ENCODE measurements at regions not wholly inside any gene's neighbourhood (a gene's known extent, or its start where the extent isn't known, plus 50 kb on each side); places are given as distances from the start of the nearest gene placed in this dataset.

DNA sequence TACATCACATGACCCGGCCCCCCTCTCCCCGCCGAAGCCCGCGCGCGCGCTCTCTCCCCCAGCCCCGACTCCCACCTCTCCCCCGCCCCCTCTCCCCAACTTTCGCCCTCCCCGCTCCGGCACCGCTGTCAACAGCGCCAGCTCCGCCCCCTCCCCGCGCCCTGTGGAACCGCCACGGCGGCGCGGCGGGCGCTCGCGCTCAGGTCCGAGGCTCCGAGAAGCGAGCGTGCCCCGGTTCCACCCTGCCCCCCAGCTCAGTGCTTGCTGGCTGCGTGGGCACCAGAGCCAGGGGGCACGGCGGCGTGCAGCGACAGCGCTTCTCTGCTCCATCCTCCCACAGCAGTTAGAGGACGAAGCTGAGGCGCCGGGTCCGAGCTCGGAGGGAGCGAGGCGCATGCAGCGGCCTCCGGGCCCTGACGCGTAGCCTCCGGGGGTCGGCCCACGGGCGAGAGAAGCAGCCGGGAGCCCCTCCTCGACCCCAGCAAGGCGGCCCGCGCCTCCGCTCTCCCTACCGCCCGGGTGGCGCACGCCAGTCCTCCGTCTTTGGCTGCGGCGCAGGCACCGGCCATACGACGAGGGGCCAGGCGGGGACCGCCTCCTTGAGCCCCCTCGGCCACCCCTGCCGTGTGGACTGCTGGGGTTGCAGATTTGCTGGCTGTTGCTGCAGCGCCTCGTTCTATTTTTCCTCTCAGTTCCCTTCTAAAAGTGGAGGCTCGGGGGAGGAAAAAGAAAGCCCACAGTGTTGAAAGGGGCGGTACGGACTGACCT is 109.5 kb downstream of the KCNRG start:
- Histone ChIP-seq H3K4me3 (ENCODE audit: low read length in 2 of 2) (peak overlapping the region; percentile 73 to 93), H3K9ac (ENCODE audit: low read length in 2 of 2) (peak overlapping the region; percentile 82 to 87), H3K9me3 (ENCODE audit: control insufficient read depth in 2 of 2, low read length in 2 of 2) (no peaks in the 10 kb centered on the region), H3K36me3 (ENCODE audit: control insufficient read depth in 2 of 2, insufficient read depth in 2 of 2, low read length in 2 of 2) (no peaks in the 10 kb centered on the region), H3K27me3 (ENCODE audit: control insufficient read depth in 1 of 2, insufficient read depth in 2 of 2, low read length in 2 of 2) (peaks cover 9 to 27% of the 10 kb centered on the region in 2 donors), H3K27ac (ENCODE audit: low read length) (peak overlapping the region; percentile 96), H3K4me1 (ENCODE audit: control insufficient read depth, insufficient read depth, low read length) (peaks cover 33% of the 10 kb centered on the region)

DNA sequence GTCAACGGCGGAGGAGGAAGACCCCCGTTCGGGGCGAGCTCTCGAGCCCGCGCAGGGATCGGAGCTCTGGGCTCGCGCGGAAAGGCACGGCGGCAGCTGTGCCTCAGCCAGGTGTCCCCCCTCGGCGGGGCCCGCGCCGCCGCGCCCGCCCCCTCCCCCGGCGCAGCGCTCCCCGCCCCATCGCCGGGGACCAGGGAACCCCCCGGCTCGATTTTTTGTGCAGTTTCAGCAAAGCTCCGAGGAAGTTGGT is 110.0 kb downstream of the KCNRG start:
- peak overlapping the region; percentile 96 for H3K27ac ChIP-seq (ENCODE audit: low read length)
- H3K4me3 ChIP-seq (ENCODE audit: low read length in 2 of 2) = peak overlapping the region; percentile 73 to 93
- H3K27me3 ChIP-seq (ENCODE audit: control insufficient read depth in 1 of 2, insufficient read depth in 2 of 2, low read length in 2 of 2) = peaks cover 13 to 32% of the 10 kb centered on the region in 2 donors
- H3K9ac ChIP-seq (ENCODE audit: low read length in 2 of 2) = peak overlapping the region; percentile 82 to 87
- H3K9me3 ChIP-seq (ENCODE audit: control insufficient read depth in 2 of 2, low read length in 2 of 2) = no peaks in the 10 kb centered on the region
- no peaks in the 10 kb centered on the region for H3K36me3 ChIP-seq (ENCODE audit: control insufficient read depth in 2 of 2, insufficient read depth in 2 of 2, low read length in 2 of 2)
- H3K4me1 ChIP-seq (ENCODE audit: control insufficient read depth, insufficient read depth, low read length) = peaks cover 33% of the 10 kb centered on the region

DNA sequence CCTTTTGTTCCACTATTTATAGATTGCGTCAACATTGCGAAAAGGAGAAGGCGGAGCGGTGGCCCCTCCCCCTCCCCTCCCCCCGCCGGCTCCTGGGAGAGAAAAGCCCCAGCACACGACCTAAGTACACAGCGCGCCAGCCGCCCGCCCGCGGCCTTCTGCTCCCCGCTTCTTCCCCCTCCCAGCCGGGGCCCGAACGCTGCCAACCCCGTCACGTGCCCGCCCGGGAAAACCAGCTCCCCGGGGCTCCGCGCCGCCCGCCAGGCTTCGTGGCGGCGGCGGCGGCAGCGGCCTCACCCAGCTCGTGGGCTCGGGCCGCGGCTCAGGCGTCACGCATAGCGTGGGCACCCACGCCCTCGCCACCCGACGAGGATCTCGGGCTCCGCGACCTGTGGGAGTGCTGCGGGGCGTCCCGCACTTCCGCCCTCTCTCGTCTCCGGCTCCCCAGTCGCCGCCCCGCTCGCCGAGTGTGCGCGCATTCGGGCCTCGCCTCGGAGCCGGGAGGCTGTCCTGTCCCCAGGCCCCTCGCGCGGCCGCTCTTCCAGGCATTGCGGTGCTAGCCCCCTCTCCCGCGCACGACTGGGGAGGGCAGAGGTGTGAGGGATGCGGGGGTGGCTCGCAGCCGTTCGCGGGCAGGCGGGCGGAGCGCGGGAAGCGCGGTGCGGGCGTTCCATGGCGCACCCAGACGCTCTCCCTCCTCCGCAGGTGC is 110.5 kb downstream of the KCNRG start:
- Histone ChIP-seq H3K9ac (ENCODE audit: low read length in 2 of 2) (peak overlapping the region; percentile 76 to 82), H3K27ac (ENCODE audit: low read length) (peak overlapping the region; percentile 96), H3K4me1 (ENCODE audit: control insufficient read depth, insufficient read depth, low read length) (peaks cover 37% of the 10 kb centered on the region), H3K27me3 (ENCODE audit: control insufficient read depth in 1 of 2, insufficient read depth in 2 of 2, low read length in 2 of 2) (peaks cover 17 to 37% of the 10 kb centered on the region in 2 donors), H3K36me3 (ENCODE audit: control insufficient read depth in 2 of 2, insufficient read depth in 2 of 2, low read length in 2 of 2) (no peaks in the 10 kb centered on the region), H3K4me3 (ENCODE audit: low read length in 2 of 2) (peak overlapping the region; percentile 77 to 93), H3K9me3 (ENCODE audit: control insufficient read depth in 2 of 2, low read length in 2 of 2) (no peaks in the 10 kb centered on the region)

DNA sequence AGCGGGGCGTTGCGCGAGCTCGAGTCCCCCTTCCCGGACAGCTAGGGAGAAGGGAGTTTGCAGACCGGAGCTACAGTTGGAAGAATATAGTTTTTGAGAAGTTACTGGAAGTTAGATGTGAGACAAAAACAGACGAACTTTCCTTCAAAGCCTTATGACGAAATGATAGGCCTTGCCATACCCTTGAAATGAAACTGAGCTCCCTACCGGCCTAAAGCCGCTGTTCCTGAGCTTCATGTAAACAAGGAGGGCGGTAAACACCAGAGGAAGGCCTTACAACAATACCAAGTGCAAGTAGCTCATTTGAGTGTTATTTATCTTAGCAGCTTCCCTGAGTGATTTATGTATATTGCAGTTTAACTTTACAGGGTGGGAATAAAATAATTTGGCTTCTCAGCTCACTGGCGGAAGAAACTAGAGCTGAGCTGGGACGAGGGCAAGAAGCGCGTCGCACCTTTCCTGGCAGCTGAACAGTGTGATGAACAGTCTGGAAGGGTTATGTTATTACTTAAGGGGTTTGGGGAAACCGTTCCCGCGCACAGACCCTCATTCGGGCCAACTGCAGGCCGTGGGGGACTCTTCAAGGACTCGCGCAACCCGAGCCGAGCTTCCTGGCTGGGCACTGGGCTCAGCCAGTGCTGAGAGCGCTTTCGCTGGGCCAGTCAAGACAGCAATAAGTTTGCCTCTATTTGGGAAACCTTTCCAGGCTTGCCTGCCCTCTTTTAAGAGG is 111.2 kb downstream of the KCNRG start:
- Histone ChIP-seq H3K9me3 (ENCODE audit: control insufficient read depth in 2 of 2, low read length in 2 of 2) (no peaks in the 10 kb centered on the region), H3K36me3 (ENCODE audit: control insufficient read depth in 2 of 2, insufficient read depth in 2 of 2, low read length in 2 of 2) (no peaks in the 10 kb centered on the region), H3K4me1 (ENCODE audit: control insufficient read depth, insufficient read depth, low read length) (peaks cover 42% of the 10 kb centered on the region), H3K4me3 (ENCODE audit: low read length in 2 of 2) (peak overlapping the region; percentile 77 to 93), H3K27ac (ENCODE audit: low read length) (peak overlapping the region; percentile 96), H3K27me3 (ENCODE audit: control insufficient read depth in 1 of 2, insufficient read depth in 2 of 2, low read length in 2 of 2) (peaks cover 24 to 44% of the 10 kb centered on the region in 2 donors), H3K9ac (ENCODE audit: low read length in 2 of 2) (peak overlapping the region; percentile 76 to 82)

DNA sequence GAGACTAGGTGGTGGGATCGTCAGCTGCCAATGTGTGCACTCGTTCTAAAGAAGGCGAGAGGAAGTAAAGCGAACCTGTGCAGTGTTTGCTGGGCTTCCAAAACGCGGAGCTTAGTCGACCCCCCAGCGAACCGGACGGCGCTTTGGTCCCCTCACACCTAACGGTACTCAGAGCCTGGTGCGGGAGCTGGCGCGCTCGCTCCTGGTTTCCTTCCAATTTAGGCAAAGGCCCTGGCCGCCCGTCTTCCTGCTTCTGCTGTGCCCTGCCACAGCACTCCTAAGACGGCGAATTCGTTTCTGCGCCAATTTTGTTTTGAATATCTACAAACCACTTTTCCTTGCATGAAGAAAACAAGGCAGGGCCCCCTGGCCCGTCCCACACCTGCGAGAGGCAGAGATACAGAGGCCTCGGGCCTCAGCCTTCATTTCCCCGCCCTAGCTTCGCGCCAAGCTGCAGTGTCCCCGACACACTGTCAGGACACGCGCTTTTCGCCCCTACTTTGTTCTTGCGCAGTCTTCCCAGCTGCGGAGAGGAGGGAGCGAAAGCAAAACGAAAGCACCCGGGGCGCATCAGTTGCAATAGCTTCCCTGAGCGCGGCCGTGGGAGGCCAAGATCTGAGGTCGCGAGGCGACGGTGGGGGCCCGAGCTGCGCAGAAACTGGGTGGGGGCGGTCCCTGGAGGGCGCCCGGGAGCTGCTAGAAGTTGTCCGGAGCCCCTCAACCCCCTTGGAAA is 111.9 kb downstream of the KCNRG start:
- peaks cover 42% of the 10 kb centered on the region for H3K4me1 ChIP-seq (ENCODE audit: control insufficient read depth, insufficient read depth, low read length)
- peaks cover 26 to 51% of the 10 kb centered on the region in 2 donors for H3K27me3 ChIP-seq (ENCODE audit: control insufficient read depth in 1 of 2, insufficient read depth in 2 of 2, low read length in 2 of 2)
- no peaks in the 10 kb centered on the region for H3K9me3 ChIP-seq (ENCODE audit: control insufficient read depth in 2 of 2, low read length in 2 of 2)
- H3K27ac ChIP-seq (ENCODE audit: low read length) = peak overlapping the region; percentile 96
- peak overlapping the region; percentile 21 to 39 for H3K9ac ChIP-seq (ENCODE audit: low read length in 2 of 2)
- no peaks in the 10 kb centered on the region for H3K36me3 ChIP-seq (ENCODE audit: control insufficient read depth in 2 of 2, insufficient read depth in 2 of 2, low read length in 2 of 2)
- H3K4me3 ChIP-seq (ENCODE audit: low read length in 2 of 2) = peak overlapping the region; percentile 77 to 93

DNA sequence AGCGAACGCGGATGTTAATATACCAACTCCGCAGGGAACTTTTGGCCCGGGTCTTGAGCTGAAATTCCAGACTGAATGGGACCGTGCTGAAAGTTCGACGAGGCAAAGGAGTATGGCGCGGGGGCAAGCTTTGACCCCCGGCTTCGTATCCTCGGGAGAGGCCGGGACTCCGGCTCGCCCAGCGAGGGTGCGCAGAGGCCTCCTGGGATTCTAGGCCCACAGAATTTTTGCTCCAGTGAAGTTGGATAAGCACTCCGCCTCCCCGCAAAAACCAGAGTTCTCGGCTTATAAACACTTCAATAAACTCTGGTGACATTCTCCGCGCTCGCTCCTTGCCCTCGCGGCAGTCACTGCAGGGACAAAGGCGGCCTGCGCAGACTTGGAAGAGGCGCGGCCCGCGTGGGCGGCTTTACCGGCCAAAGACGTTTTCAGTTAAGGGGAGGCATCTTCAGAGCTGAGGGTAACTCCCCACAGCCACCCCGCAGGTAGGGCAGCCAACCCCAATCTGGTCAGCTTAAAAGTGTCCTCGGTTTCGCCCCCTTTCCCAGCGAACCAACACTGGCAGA is 112.6 kb downstream of the KCNRG start:
- Histone ChIP-seq H3K4me1 (ENCODE audit: control insufficient read depth, insufficient read depth, low read length) (peaks cover 36% of the 10 kb centered on the region), H3K9me3 (ENCODE audit: control insufficient read depth in 2 of 2, low read length in 2 of 2) (no peaks in the 10 kb centered on the region), H3K27ac (ENCODE audit: low read length) (no peak overlapping the region), H3K36me3 (ENCODE audit: control insufficient read depth in 2 of 2, insufficient read depth in 2 of 2, low read length in 2 of 2) (no peaks in the 10 kb centered on the region), H3K4me3 (ENCODE audit: low read length in 2 of 2) (peak overlapping the region; percentile 44 to 93), H3K27me3 (ENCODE audit: control insufficient read depth in 1 of 2, insufficient read depth in 2 of 2, low read length in 2 of 2) (peaks cover 33 to 58% of the 10 kb centered on the region in 2 donors), H3K9ac (ENCODE audit: low read length in 2 of 2) (peak overlapping the region in 1 of 2 donors; percentile 39)

DNA sequence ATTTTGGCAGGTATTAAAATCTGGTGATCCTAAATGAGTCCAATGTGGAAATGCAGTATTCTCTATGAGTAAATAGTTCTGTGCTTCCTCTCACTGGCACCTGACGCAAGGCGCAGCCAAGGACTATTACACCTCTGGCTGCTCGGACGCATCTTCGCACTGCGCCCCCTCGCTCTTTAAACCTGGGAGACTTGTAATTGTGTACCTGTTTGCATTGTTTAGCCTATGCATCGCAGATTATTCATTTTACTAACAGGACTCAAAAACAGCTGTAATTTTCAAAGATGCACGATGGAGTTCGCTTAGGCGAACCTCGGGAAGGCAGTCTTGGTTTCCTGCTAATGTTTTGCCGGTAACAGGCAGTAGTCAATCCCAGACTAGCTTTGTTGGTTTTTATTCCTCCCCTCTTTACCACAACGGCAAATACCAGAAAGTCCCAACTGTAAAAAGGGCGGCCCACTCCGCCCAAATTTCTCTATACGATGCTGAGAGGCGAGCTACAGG is 113.2 kb downstream of the KCNRG start:
- H3K36me3 ChIP-seq (ENCODE audit: control insufficient read depth in 2 of 2, insufficient read depth in 2 of 2, low read length in 2 of 2) = no peaks in the 10 kb centered on the region
- no peak overlapping the region for H3K9ac ChIP-seq (ENCODE audit: low read length in 2 of 2)
- H3K4me1 ChIP-seq (ENCODE audit: control insufficient read depth, insufficient read depth, low read length) = peaks cover 29% of the 10 kb centered on the region
- peaks cover 39 to 65% of the 10 kb centered on the region in 2 donors for H3K27me3 ChIP-seq (ENCODE audit: control insufficient read depth in 1 of 2, insufficient read depth in 2 of 2, low read length in 2 of 2)
- no peak overlapping the region for H3K27ac ChIP-seq (ENCODE audit: low read length)
- no peaks in the 10 kb centered on the region for H3K9me3 ChIP-seq (ENCODE audit: control insufficient read depth in 2 of 2, low read length in 2 of 2)
- no peak overlapping the region for H3K4me3 ChIP-seq (ENCODE audit: low read length in 2 of 2)

DNA sequence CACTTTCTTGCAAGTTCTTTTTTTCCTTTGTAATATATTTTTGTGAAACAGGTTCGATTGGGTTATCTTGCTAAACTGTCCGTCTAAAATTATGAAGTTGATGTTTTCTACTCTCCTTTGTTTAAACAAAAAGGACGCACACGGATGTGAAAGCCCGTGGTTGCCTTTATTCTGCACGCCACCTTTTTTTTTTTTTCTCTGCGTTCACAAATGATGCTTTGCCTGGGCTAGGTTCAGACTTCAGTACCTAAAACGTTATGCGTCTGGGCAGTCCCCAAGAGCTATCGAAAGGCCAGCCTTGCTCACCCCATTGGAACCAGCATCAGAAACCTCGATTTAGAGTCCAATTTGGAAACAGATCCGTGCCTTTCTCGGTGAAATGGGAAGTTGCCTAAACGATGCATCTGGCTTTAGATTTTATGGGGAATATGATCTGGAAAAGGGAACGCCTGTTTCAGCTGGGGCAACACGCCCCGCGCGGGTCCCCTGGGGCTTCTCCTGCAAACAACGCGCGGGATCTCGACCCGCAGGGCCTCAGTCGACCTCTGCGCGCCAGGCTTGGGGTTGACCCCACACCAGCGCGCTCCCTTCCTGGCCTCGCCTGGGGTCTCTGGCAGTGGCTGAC is 113.9 kb downstream of the KCNRG start:
- Histone ChIP-seq H3K4me3 (ENCODE audit: low read length in 2 of 2) (peak overlapping the region; percentile 59 to 70), H3K36me3 (ENCODE audit: control insufficient read depth in 2 of 2, insufficient read depth in 2 of 2, low read length in 2 of 2) (no peaks in the 10 kb centered on the region), H3K27me3 (ENCODE audit: control insufficient read depth in 1 of 2, insufficient read depth in 2 of 2, low read length in 2 of 2) (peaks cover 44 to 71% of the 10 kb centered on the region in 2 donors), H3K9me3 (ENCODE audit: control insufficient read depth in 2 of 2, low read length in 2 of 2) (no peaks in the 10 kb centered on the region), H3K27ac (ENCODE audit: low read length) (no peak overlapping the region), H3K4me1 (ENCODE audit: control insufficient read depth, insufficient read depth, low read length) (peaks cover 29% of the 10 kb centered on the region), H3K9ac (ENCODE audit: low read length in 2 of 2) (no peak overlapping the region)

DNA sequence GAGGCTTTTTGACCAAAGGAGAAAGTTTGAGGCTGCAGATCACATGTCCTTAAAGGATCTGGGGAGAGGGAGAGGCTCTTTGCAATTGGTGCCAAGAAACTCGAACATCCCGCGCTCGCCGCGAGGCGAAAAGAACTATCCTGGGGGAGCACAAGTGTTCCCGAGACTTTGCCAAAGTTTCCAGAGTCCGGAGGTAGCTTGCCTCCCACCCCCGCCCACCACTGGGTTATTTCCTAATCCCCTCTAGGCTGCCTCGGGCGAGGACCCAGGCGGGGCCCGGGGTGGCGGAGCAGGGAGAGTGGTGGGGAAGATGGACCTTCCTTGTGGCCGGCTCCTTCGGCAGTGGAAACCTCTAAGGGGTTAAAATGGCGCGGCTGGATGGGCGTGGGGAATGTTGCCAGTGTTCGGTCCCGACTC is 114.5 kb downstream of the KCNRG start:
- peak overlapping the region; percentile 59 to 70 for H3K4me3 ChIP-seq (ENCODE audit: low read length in 2 of 2)
- no peaks in the 10 kb centered on the region for H3K9me3 ChIP-seq (ENCODE audit: control insufficient read depth in 2 of 2, low read length in 2 of 2)
- peaks cover 29% of the 10 kb centered on the region for H3K4me1 ChIP-seq (ENCODE audit: control insufficient read depth, insufficient read depth, low read length)
- H3K9ac ChIP-seq (ENCODE audit: low read length in 2 of 2) = peak overlapping the region in 1 of 2 donors; percentile 15
- peaks cover 47 to 71% of the 10 kb centered on the region in 2 donors for H3K27me3 ChIP-seq (ENCODE audit: control insufficient read depth in 1 of 2, insufficient read depth in 2 of 2, low read length in 2 of 2)
- H3K36me3 ChIP-seq (ENCODE audit: control insufficient read depth in 2 of 2, insufficient read depth in 2 of 2, low read length in 2 of 2) = no peaks in the 10 kb centered on the region
- H3K27ac ChIP-seq (ENCODE audit: low read length) = no peak overlapping the region
